Thyroid gland (tissue), 4 donors: ENCODE measurements at regions not wholly inside any gene's neighbourhood (a gene's known extent, or its start where the extent isn't known, plus 50 kb on each side); places are given as distances from the start of the nearest gene placed in this dataset.

ENCODE experiments used
- POLR2A ChIP-seq, 2 donors: fragments of 450-650 bp; IDR thresholded peaks; one replicate each; pipeline ENCODE4 v1.6.1; 2017; ENCODE audit warnings: antibody characterized with exemption in 2 of 2, mild to moderate bottlenecking in 2 of 2, moderate library complexity in 1 of 2
- TF ChIP-seq, protein P1 (sequence below), 6 experiments: fragments of 200-600 bp in 3 of 6; fragments of 450-650 bp in 3 of 6; sonication (generic) in 3 of 6; IDR thresholded peaks; one replicate each; pipeline ENCODE4 v1.5.1; 2016 to 2019; ENCODE audit warnings: antibody characterized with exemption in 6 of 6, mild to moderate bottlenecking in 2 of 6, inconsistent platforms in 1 of 6, moderate library complexity in 1 of 6

DNA sequence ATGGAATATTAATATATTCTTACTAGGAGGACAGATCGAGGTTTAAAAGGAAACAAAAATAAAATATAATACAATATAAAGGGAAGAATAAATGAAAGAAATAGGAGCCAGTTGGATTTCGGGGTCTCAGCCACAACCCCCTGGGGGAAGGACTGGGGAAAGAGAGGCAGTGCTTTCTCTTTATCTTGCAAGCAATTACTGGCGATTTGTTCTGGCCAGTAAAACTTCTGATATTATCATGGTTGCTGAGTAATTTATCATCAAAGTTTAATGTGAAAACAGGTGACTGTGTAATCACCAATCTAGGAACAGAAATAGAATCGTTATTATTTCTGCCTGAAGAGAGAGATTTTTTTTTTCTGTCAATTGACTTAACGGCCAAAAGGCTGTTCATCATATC, 917.7 kb upstream of the CELF4 start:
- TF ChIP-seq, protein P1, sequence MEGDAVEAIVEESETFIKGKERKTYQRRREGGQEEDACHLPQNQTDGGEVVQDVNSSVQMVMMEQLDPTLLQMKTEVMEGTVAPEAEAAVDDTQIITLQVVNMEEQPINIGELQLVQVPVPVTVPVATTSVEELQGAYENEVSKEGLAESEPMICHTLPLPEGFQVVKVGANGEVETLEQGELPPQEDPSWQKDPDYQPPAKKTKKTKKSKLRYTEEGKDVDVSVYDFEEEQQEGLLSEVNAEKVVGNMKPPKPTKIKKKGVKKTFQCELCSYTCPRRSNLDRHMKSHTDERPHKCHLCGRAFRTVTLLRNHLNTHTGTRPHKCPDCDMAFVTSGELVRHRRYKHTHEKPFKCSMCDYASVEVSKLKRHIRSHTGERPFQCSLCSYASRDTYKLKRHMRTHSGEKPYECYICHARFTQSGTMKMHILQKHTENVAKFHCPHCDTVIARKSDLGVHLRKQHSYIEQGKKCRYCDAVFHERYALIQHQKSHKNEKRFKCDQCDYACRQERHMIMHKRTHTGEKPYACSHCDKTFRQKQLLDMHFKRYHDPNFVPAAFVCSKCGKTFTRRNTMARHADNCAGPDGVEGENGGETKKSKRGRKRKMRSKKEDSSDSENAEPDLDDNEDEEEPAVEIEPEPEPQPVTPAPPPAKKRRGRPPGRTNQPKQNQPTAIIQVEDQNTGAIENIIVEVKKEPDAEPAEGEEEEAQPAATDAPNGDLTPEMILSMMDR (IDR thresholded peaks at IDR 0.05), result no peak
- no peak for TF ChIP-seq POLR2A (IDR thresholded peaks at IDR 0.05)
